ENCODE measurements at regions not wholly inside any gene's neighbourhood (a gene's known extent, or its start where the extent isn't known, plus 50 kb on each side); places are given as distances from the start of the nearest gene placed in this dataset.

DNA sequence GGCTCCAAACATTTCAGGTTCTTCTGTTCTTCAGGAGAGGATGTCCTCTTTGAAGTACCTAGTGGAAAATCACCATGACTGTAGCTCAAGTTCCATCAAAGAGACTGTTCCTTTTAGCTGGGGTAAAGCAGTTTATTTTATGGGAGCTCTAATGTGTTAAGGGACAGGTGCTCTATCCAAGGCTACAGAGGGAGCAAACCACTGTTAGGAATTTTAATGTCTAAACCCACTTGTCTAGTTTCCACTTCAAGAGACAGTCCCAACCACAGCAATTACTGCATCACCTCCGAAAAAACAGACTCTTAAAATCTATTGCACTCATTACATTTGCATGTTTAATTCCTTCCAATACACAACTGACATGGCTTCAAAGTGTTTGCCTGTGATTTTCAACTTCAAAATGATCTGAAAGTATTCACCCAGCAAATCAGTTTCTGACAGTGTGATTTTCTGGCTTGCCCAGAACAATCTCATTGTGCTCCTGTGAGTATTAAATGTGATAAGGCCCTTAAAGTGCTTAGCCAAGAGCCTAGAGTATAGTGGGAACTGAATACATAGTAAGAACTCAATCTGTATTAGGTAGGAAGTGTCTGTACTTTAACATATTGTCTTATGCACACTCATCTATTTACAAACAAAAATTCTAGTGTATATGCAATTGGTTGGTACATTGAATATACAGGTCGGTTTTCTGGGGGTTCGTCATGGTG, 266.5 kb upstream of the CCDC54 start:
- Mint-ChIP-seq H3K4me1 (no peaks in the 10 kb centered on the region), H3K27me3 (no peaks in the 10 kb centered on the region), H3K4me3 (no peak overlapping the region), H3K36me3 (ENCODE audit: low read depth) (no peaks in the 10 kb centered on the region), H3K9me3 (ENCODE audit: low read depth) (no peaks in the 10 kb centered on the region), H3K27ac (no peak overlapping the region)
- ATAC-seq (no peak), DNase-seq (no peak)
- POLR2A ChIA-PET = no interaction called here
- CTCF ChIA-PET = interaction anchor here (0.6 kb wide), 1 partner anchor 1240 kb away, joined by 3 read pairs; no protein-coding TSS in a partner anchor
- intact Hi-C loops (cut with DNase I, micrococcal nuclease) = loop anchor here in 1 of 2 experiments (5.0 kb wide), 1 partner anchor 648 kb away; no protein-coding TSS in a partner anchor

DNA sequence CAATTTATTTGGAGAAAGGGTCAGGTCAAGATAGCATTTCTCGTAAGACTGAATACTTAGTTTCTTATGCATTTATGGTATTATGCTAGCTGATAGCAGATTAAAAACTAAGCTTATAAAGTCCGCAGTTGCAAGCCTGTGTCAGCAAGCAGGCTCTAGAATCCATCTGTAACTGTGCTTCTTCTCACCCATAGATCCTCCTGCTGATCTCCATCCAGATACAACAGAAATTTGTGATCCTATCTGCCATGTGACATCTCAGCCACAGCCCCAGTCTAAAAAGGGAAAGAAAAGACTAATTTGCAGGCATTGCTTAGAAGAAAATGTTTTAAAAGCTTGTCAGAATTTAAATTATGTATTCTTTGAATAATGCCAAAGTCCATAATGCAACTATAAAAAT, 265.4 kb upstream of the CCDC54 start:
- Mint-ChIP-seq H3K36me3 (ENCODE audit: low read depth) (no peaks in the 10 kb centered on the region), H3K27ac (no peak overlapping the region), H3K4me1 (no peaks in the 10 kb centered on the region), H3K27me3 (no peaks in the 10 kb centered on the region), H3K9me3 (ENCODE audit: low read depth) (no peaks in the 10 kb centered on the region), H3K4me3 (no peak overlapping the region)
- ChIA-PET CTCF (no interaction called here), POLR2A (no interaction called here)
- DNase-seq (no peak), ATAC-seq (no peak)
- intact Hi-C loops (cut with DNase I, micrococcal nuclease) = loop anchor here in 1 of 2 experiments (5.0 kb wide), 1 partner anchor 650 kb away; no protein-coding TSS in a partner anchor

DNA sequence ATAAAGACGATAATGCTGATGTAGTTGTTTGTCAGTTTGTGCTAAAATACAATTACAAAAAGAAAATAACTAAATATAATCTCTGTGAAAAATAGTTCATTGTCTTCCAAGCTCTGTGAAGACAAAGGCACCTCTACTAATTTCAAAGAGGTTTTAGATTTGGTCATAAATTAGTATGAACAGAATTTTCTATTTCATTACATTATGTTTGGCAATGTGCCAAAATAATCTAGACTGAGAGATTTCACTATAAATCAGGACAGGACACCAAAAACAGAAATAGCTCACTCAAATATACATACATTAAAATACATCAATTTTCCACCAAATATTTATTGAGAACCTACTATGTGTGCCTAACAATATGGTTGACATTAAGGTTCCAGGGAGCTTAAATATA, 264.9 kb upstream of the CCDC54 start:
- H3K36me3 Mint-ChIP-seq (ENCODE audit: low read depth) = no peaks in the 10 kb centered on the region
- H3K27me3 Mint-ChIP-seq = no peaks in the 10 kb centered on the region
- no peak overlapping the region for H3K4me3 Mint-ChIP-seq
- POLR2A ChIA-PET = no interaction called here
- no peak overlapping the region for H3K27ac Mint-ChIP-seq
- ATAC-seq (no peak), DNase-seq (no peak)
- H3K4me1 Mint-ChIP-seq = no peaks in the 10 kb centered on the region
- no peaks in the 10 kb centered on the region for H3K9me3 Mint-ChIP-seq (ENCODE audit: low read depth)
- intact Hi-C loops (cut with DNase I, micrococcal nuclease) = loop anchor here in 1 of 2 experiments (5.0 kb wide), 1 partner anchor 650 kb away; no protein-coding TSS in a partner anchor
- CTCF ChIA-PET = no interaction called here

DNA sequence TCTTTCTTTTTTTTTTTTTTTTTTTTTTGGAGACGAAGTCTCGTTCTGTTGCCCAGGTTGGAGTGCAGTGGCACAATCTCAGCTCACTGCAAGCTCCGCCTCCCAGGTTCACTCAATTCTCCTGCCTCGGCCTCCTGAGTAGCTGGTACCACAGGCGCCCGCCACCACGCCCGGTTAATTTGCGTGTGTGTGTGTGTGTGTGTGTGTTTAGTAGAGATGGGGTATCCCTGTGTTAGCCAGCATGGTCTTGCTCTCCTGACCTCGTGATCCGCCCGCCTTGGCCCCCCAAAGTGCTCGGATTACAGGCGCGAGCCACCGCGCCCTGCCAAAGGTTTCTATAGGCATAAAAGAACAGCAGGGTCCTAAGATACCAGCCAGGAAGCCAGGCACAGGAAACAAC, 261.0 kb upstream of the CCDC54 start:
- H3K27ac Mint-ChIP-seq = no peak overlapping the region
- CTCF ChIA-PET = no interaction called here
- H3K4me3 Mint-ChIP-seq = no peak overlapping the region
- intact Hi-C loops (cut with DNase I, micrococcal nuclease) = no loop called here
- POLR2A ChIA-PET = no interaction called here
- H3K36me3 Mint-ChIP-seq (ENCODE audit: low read depth) = no peaks in the 10 kb centered on the region
- no peaks in the 10 kb centered on the region for H3K4me1 Mint-ChIP-seq
- H3K27me3 Mint-ChIP-seq = peaks cover 3% of the 10 kb centered on the region
- H3K9me3 Mint-ChIP-seq (ENCODE audit: low read depth) = no peaks in the 10 kb centered on the region
- ATAC-seq (no peak), DNase-seq (no peak)

DNA sequence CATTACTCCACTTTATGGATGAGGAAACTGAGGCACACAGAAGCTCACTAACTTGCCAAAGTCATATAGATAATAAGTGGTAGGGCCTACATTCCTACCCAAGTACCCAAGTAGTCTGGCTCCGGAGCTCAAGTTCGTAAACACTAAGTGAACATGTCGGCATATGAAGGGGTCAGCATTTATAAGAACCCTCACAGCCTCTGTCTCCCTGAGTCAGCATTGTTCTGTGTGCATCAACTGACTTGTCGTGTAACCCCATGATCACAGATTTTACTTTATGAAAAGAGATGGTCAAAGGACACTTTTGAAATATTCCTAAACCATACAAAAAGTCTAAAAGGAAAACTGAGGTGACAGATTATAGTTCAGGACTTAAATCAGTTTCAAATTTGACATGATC, 260.1 kb upstream of the CCDC54 start:
- Mint-ChIP-seq H3K27me3 (peaks cover 3% of the 10 kb centered on the region), H3K4me3 (no peak overlapping the region), H3K36me3 (ENCODE audit: low read depth) (no peaks in the 10 kb centered on the region), H3K4me1 (no peaks in the 10 kb centered on the region), H3K9me3 (ENCODE audit: low read depth) (no peaks in the 10 kb centered on the region), H3K27ac (no peak overlapping the region)
- ATAC-seq (no peak), DNase-seq (no peak)
- CTCF ChIA-PET = no interaction called here
- intact Hi-C loops (cut with DNase I, micrococcal nuclease) = no loop called here
- POLR2A ChIA-PET = no interaction called here

DNA sequence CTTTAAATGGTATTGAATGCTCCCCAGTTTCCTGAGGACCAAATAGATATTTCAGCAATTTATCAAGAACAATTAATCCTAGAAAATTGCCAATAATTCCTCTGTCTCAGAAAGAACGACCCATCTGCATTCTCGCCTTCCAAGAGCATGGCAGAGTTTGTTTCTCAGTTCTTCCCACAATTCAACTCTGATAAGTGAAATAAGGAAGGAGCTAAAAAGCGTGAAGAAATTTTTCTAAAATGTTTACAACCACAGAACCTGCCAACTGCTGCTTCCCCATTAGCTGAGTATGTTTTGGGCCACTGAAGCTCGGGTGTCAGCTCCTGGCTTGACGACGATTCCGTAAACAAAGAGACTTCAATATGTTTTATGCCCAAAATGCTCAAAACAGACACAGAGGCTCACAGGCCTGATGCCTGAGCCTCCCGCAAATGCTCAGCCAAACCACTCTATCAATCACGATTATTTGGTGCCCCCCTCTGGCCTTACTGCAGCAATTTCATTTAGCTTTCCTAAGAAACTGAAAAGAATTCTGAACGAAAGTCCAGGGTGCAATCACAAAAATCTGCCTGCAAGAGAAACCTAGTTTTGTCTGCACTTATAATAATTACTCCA, 259.2 kb upstream of the CCDC54 start:
- Mint-ChIP-seq H3K9me3 (ENCODE audit: low read depth) (no peaks in the 10 kb centered on the region), H3K4me1 (no peaks in the 10 kb centered on the region), H3K36me3 (ENCODE audit: low read depth) (no peaks in the 10 kb centered on the region), H3K27me3 (peaks cover 3% of the 10 kb centered on the region), H3K27ac (no peak overlapping the region), H3K4me3 (no peak overlapping the region)
- intact Hi-C loops (cut with DNase I, micrococcal nuclease) = no loop called here
- ChIA-PET CTCF (interaction anchor here (0.7 to 1.8 kb wide), 3 partner anchors 9 to 1278 kb away, joined by 3 to 7 read pairs (median 4); no protein-coding TSS in a partner anchor), POLR2A (no interaction called here)
- peak; percentile 39 for DNase-seq
- no peak for ATAC-seq

DNA sequence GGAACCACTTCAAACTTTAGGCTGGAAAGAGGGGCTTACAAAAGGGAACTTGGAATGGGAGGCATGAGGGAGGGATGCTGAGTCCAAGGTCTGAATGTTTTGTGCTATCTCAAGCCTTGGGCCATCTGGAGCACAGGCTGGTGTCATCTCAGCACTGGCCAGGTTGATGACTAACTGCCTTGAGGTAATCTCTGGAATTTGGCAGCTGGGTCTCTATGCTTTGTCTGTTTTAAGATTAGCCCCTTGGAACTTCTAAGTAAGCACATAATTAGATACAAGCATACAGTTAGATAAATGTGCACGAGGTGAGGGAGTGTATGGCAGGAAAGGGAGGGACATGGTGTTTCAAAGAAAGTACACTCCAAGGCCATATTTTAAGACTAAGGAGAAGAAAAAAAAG, 252.4 kb upstream of the CCDC54 start:
- ATAC-seq (no peak), DNase-seq (no peak)
- Mint-ChIP-seq H3K27me3 (peaks cover 3% of the 10 kb centered on the region), H3K9me3 (ENCODE audit: low read depth) (no peaks in the 10 kb centered on the region), H3K4me3 (no peak overlapping the region), H3K27ac (no peak overlapping the region), H3K36me3 (ENCODE audit: low read depth) (no peaks in the 10 kb centered on the region), H3K4me1 (no peaks in the 10 kb centered on the region)
- CTCF ChIA-PET = no interaction called here
- intact Hi-C loops (cut with DNase I, micrococcal nuclease) = no loop called here
- POLR2A ChIA-PET = no interaction called here

DNA sequence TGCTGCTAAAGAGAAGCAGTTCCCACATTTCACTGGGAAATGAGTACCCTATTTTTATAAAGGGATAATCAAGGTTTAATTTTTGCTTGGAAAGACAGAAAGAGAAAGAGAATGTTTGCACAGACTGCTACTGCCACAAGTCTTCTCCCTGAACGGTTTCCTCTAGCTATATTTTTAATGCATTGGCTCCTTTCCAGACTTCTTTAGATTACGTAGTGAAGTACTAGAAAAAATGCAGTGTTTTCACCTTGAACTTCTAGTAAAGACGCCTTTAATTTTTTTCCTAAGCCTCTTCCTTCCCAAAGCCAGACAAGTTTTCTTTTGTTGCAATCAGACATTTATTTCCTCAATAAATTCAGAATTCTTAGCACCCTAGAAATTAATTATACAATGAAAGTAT, 248.3 kb upstream of the CCDC54 start:
- CTCF ChIA-PET = no interaction called here
- peaks cover 5% of the 10 kb centered on the region for H3K27me3 Mint-ChIP-seq
- DNase-seq (no peak), ATAC-seq (no peak)
- no peaks in the 10 kb centered on the region for H3K9me3 Mint-ChIP-seq (ENCODE audit: low read depth)
- no peak overlapping the region for H3K4me3 Mint-ChIP-seq
- H3K27ac Mint-ChIP-seq = no peak overlapping the region
- POLR2A ChIA-PET = no interaction called here
- H3K4me1 Mint-ChIP-seq = no peaks in the 10 kb centered on the region
- no peaks in the 10 kb centered on the region for H3K36me3 Mint-ChIP-seq (ENCODE audit: low read depth)
- intact Hi-C loops (cut with DNase I, micrococcal nuclease) = no loop called here

DNA sequence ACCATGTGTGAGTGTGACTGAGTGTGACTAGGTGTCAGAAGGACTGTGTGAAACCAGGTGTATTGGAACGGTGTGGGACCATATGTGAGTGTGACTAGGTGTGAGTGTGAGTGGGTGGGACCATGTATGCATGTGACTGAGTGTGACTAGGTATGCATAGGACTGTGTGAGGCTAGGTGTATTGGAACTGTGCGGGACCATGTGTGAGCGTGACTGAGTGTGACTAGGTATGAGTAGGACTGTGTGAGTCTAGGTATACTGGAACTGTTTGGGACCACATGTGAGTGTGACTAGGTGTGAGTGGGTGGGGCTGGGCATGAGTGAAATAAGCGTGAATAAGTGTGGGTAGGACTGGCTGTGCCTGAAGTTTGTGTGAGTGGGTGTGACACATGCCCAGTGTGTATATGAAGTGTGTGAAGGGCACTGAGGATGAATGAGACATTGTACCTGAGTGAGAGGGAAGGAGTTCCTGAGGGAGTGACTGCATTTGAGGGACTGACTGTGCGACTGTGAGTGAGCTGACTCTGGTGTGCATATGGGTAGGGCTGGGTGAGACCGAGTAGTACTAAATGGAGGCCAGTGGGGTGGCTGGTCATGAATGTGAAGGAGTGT, 247.0 kb upstream of the CCDC54 start:
- ATAC-seq = peak; percentile 16
- DNase-seq = no peak
- ChIA-PET CTCF (no interaction called here), POLR2A (no interaction called here)
- Mint-ChIP-seq H3K4me3 (no peak overlapping the region), H3K27me3 (peaks cover 2% of the 10 kb centered on the region), H3K27ac (no peak overlapping the region), H3K9me3 (ENCODE audit: low read depth) (no peaks in the 10 kb centered on the region), H3K36me3 (ENCODE audit: low read depth) (no peaks in the 10 kb centered on the region), H3K4me1 (no peaks in the 10 kb centered on the region)
- intact Hi-C loops (cut with DNase I, micrococcal nuclease) = no loop called here

DNA sequence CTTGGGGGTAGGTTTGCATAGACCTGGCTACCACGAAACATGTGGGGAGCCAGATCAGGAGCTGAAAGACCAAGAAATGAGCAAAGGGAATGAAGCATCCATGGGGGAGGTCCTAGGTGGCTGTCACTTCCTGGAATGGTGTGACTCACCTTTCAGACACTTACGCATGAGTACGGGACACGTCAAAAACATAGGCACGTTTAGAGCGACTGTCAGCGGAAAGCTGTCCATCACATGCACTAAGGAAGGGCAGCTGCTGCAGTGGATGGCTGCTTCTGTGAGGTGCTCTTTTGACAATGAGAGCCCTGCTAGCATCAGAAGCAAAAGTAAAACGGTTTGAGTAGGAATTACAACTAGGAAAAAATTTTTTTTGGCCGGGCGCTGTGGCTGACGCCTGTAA, 244.6 kb upstream of the CCDC54 start:
- no peak for DNase-seq
- no peak overlapping the region for H3K4me3 Mint-ChIP-seq
- CTCF ChIA-PET = no interaction called here
- H3K27ac Mint-ChIP-seq = no peak overlapping the region
- POLR2A ChIA-PET = no interaction called here
- no peaks in the 10 kb centered on the region for H3K9me3 Mint-ChIP-seq (ENCODE audit: low read depth)
- peaks cover 2% of the 10 kb centered on the region for H3K27me3 Mint-ChIP-seq
- intact Hi-C loops (cut with DNase I, micrococcal nuclease) = no loop called here
- no peaks in the 10 kb centered on the region for H3K4me1 Mint-ChIP-seq
- H3K36me3 Mint-ChIP-seq (ENCODE audit: low read depth) = no peaks in the 10 kb centered on the region
- ATAC-seq = no peak

DNA sequence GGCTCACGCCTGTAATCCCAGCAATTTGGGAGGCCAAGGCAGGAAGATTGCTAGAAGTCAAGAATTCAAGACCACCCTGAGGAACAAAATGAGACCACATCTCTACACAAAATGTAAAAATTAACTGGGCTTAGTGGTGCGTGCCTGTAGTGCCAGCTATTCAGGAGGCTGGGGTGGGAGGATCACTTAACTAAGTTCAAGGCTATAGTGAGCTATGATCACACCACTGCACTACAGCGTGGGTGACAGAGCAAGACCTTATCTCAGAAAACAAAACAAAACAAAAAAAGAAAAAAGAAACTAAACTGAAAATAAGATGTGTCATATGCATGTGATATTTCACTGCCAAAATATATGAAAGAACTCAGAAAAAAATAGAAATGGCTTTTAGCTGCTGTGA, 243.3 kb upstream of the CCDC54 start:
- no peaks in the 10 kb centered on the region for H3K36me3 Mint-ChIP-seq (ENCODE audit: low read depth)
- H3K4me1 Mint-ChIP-seq = no peaks in the 10 kb centered on the region
- intact Hi-C loops (cut with DNase I, micrococcal nuclease) = no loop called here
- H3K27ac Mint-ChIP-seq = no peak overlapping the region
- ChIA-PET POLR2A (no interaction called here), CTCF (interaction anchor here (1.8 kb wide), 1 partner anchor 18 kb away, joined by 4 read pairs; no protein-coding TSS in a partner anchor)
- ATAC-seq = no peak
- no peaks in the 10 kb centered on the region for H3K9me3 Mint-ChIP-seq (ENCODE audit: low read depth)
- no peak for DNase-seq
- peaks cover 2% of the 10 kb centered on the region for H3K27me3 Mint-ChIP-seq
- no peak overlapping the region for H3K4me3 Mint-ChIP-seq

DNA sequence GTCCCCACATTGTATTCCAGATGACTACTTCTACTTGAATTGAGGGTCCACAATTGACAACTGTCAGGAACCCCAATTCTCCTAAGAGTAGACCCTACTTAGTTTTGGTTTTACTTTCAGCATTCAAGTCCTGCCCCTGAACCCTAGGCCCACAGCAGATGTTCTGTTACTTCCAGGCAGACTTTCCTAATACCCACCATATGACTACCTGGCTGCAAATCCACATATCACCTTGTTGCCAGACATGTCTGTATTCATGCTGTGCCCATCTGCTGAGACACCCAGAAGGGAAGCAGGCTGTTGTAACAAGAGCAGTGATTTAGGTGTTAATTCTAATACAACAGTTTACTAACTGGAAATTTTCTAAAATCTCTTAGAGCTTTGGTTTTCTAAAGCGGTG, 235.1 kb upstream of the CCDC54 start:
- Mint-ChIP-seq H3K27ac (no peak overlapping the region), H3K4me3 (no peak overlapping the region), H3K9me3 (ENCODE audit: low read depth) (no peaks in the 10 kb centered on the region), H3K27me3 (peaks cover 17% of the 10 kb centered on the region), H3K4me1 (no peaks in the 10 kb centered on the region), H3K36me3 (ENCODE audit: low read depth) (no peaks in the 10 kb centered on the region)
- intact Hi-C loops (cut with DNase I, micrococcal nuclease) = no loop called here
- ChIA-PET POLR2A (no interaction called here), CTCF (interaction anchor here (0.6 kb wide), 1 partner anchor 385 kb away, joined by 3 read pairs; no protein-coding TSS in a partner anchor)
- DNase-seq = no peak
- no peak for ATAC-seq
